IMR-90 (cell line): ENCODE measurements at regions not wholly inside any gene's neighbourhood (a gene's known extent, or its start where the extent isn't known, plus 50 kb on each side); places are given as distances from the start of the nearest gene placed in this dataset.
A peak's percentile ranks its signal among the peaks of the same experiment; 100 is the strongest.

Source experiments
- ATAC-seq: fragments of 200-7000 bp; cut with Tn5 transposase; 2 replicates; pipeline ENCODE4 v1.9.1; 2020; ENCODE audit warnings: low read depth, mild to moderate bottlenecking, moderate library complexity
- BruUV-seq: library from RNA; stranded (reverse); fragments of 400-500 nt; replicated peaks from 2 replicates; lab custom pipeline; 2021; lab: Mats Ljungman, UMichigan
- CTCF ChIA-PET: fragments of 300-600 bp; formaldehyde crosslinking; extraction: SDS; loops from one replicate; lab custom pipeline; 2021; ENCODE audit warnings: antibody characterized with exemption; lab: Yijun Ruan, JAX
- POLR2A ChIA-PET: fragments of 300-600 bp; sonication (Branson Sonifier 250); formaldehyde crosslinking; loops from one replicate; lab custom pipeline; 2022; ENCODE audit warnings: antibody characterized with exemption; ENCODE audit not compliant: unreplicated experiment; lab: Charles Lee
- DNase-seq: peaks from one replicate; pipeline ENCODE4 v3.0.0; 2013
- H2AFZ ChIP-seq: replicated peaks from 2 replicates; pipeline ENCODE3; 2013; ENCODE audit warnings: low read length, mild to moderate bottlenecking; ENCODE audit not compliant: poor library complexity
- H2AK5ac ChIP-seq: 2 replicates; pipeline ENCODE4 v1.6.1; 2013; ENCODE audit warnings: low read depth, low read length, inconsistent platforms
- H2AK9ac ChIP-seq: replicated peaks from 2 replicates; pipeline ENCODE3; 2013; ENCODE audit warnings: mild to moderate bottlenecking, low read depth, low read length, moderate library complexity; ENCODE audit not compliant: poor library complexity
- H2BK120ac ChIP-seq: 2 replicates; pipeline ENCODE4 v1.6.1; 2013; ENCODE audit warnings: low read depth, low read length, inconsistent platforms
- H2BK15ac ChIP-seq: 3 replicates; pipeline ENCODE4 v1.6.1; 2013; ENCODE audit warnings: low read depth, low read length, inconsistent platforms
- H2BK20ac ChIP-seq: 2 replicates; pipeline ENCODE4 v1.6.1; 2013; ENCODE audit warnings: low read depth, mild to moderate bottlenecking, inconsistent platforms, low read length, moderate library complexity
- H2BK5ac ChIP-seq: 2 replicates; pipeline ENCODE4 v1.6.1; 2013; ENCODE audit warnings: mild to moderate bottlenecking, low read depth, low read length, inconsistent platforms; ENCODE audit not compliant: poor library complexity, severe bottlenecking
- H3K14ac ChIP-seq: replicated peaks from 2 replicates; pipeline ENCODE4 v1.6.1; 2013; ENCODE audit warnings: low read depth, low read length, inconsistent platforms
- H3K18ac ChIP-seq: 2 replicates; pipeline ENCODE4 v1.6.1; 2013; ENCODE audit warnings: low read depth, low read length, control low read depth
- H3K23ac ChIP-seq: 2 replicates; pipeline ENCODE4 v1.6.1; 2013; ENCODE audit warnings: low read depth, low read length, inconsistent platforms
- H3K27ac ChIP-seq: 2 replicates; pipeline ENCODE4 v1.5.1; 2013; ENCODE audit warnings: mild to moderate bottlenecking, control low read depth, low read length; ENCODE audit not compliant: insufficient read depth
- H3K27me3 ChIP-seq: 2 replicates; pipeline ENCODE4 v1.6.1; 2013; ENCODE audit warnings: low read length; ENCODE audit not compliant: control insufficient read depth, insufficient read depth
- H3K36me3 ChIP-seq: 2 replicates; pipeline ENCODE4 v1.6.1; 2013; ENCODE audit warnings: low read length, mixed read lengths; ENCODE audit not compliant: control insufficient read depth, insufficient read depth
- H3K4ac ChIP-seq: 2 replicates; pipeline ENCODE4 v1.6.1; 2013; ENCODE audit warnings: low read depth, low read length, inconsistent platforms
- H3K4me1 ChIP-seq: 2 replicates; pipeline ENCODE4 v1.6.1; 2013; ENCODE audit warnings: low read length, mixed read lengths; ENCODE audit not compliant: control insufficient read depth, insufficient read depth
- H3K4me2 ChIP-seq: 2 replicates; pipeline ENCODE4 v1.6.1; 2013; ENCODE audit warnings: low read depth, mild to moderate bottlenecking, control low read depth, low read length, moderate library complexity
- H3K4me3 ChIP-seq: 2 replicates; pipeline ENCODE4 v1.5.1; 2013; ENCODE audit warnings: low read depth, mild to moderate bottlenecking, control low read depth, low read length, moderate library complexity; ENCODE audit not compliant: insufficient read depth
- H3K56ac ChIP-seq: 2 replicates; pipeline ENCODE4 v1.6.1; 2013; ENCODE audit warnings: low read length, inconsistent platforms; ENCODE audit not compliant: insufficient read depth; ENCODE audit errors: extremely low read depth
- H3K79me1 ChIP-seq, 2 experiments: 2 replicates each; pipeline ENCODE4 v1.6.1; 2013; ENCODE audit warnings: low read length in 2 of 2, inconsistent platforms in 1 of 2, low read depth in 1 of 2
- H3K9ac ChIP-seq: 2 replicates; pipeline ENCODE4 v1.6.1; 2013; ENCODE audit warnings: low read depth, low read length, control low read depth
- H3K9me1 ChIP-seq: 2 replicates; pipeline ENCODE4 v1.6.1; 2013; ENCODE audit warnings: low read length, inconsistent platforms; ENCODE audit not compliant: insufficient read depth
- H3K9me3 ChIP-seq: 2 replicates; pipeline ENCODE4 v1.6.1; 2013; ENCODE audit warnings: low read length; ENCODE audit not compliant: control insufficient read depth, insufficient read depth
- H4K20me1 ChIP-seq: 2 replicates; pipeline ENCODE4 v1.6.1; 2013; ENCODE audit warnings: low read length, inconsistent platforms; ENCODE audit not compliant: insufficient read depth
- H4K5ac ChIP-seq: 2 replicates; pipeline ENCODE4 v1.6.1; 2013; ENCODE audit warnings: mild to moderate bottlenecking, low read depth, low read length, control low read depth
- H4K8ac ChIP-seq, 2 experiments: 2 replicates each; pipeline ENCODE4 v1.6.1; 2013; ENCODE audit warnings: low read depth in 2 of 2, low read length in 2 of 2, control low read depth in 1 of 2, inconsistent platforms in 1 of 2
- H4K91ac ChIP-seq: 2 replicates; pipeline ENCODE4 v1.6.1; 2013; ENCODE audit warnings: low read depth, low read length, inconsistent platforms; ENCODE audit not compliant: insufficient read depth
- BHLHE40 ChIP-seq: fragments of 150-350 bp; IDR thresholded peaks from 2 replicates; pipeline ENCODE4 v1.6.1; 2016; ENCODE audit warnings: mild to moderate bottlenecking, low read depth, low read length
- FOS ChIP-seq: fragments of 150-350 bp; IDR thresholded peaks from 2 replicates; pipeline ENCODE4 v1.6.1; 2016; ENCODE audit warnings: low read depth, low read length
- MAFK ChIP-seq: IDR thresholded peaks from 2 replicates; pipeline ENCODE4 v1.6.1; 2012; ENCODE audit warnings: low read depth, low read length, improper control_type of control experiment
- MAZ ChIP-seq: IDR thresholded peaks from 2 replicates; pipeline ENCODE4 v1.6.1; 2012; ENCODE audit warnings: low read depth, mild to moderate bottlenecking, low read length, improper control_type of control experiment, moderate library complexity, borderline replicate concordance
- NFE2L2 ChIP-seq: fragments of 150-350 bp; IDR thresholded peaks from 2 replicates; pipeline ENCODE4 v1.6.1; 2016; ENCODE audit warnings: low read depth, mild to moderate bottlenecking, low read length
- RAD21 ChIP-seq: IDR thresholded peaks from 2 replicates; pipeline ENCODE4 v1.6.1; 2012; ENCODE audit warnings: low read length, improper control_type of control experiment
- RCOR1 ChIP-seq: IDR thresholded peaks from 2 replicates; pipeline ENCODE4 v1.6.1; 2012; ENCODE audit warnings: mild to moderate bottlenecking, low read length, improper control_type of control experiment; ENCODE audit not compliant: insufficient replicate concordance
- RFX5 ChIP-seq: IDR thresholded peaks from 2 replicates; pipeline ENCODE4 v1.8.0; 2012; ENCODE audit warnings: low read depth, mild to moderate bottlenecking, low read length, moderate library complexity
- WGBS, 2 experiments: methylation state at CpG; one replicate each; pipeline versions ENCODE4 v1.1.5 to v1.1.7; 2013; ENCODE audit warnings: missing lambda C conversion rate in 2 of 2; ENCODE audit not compliant: insufficient read length in 1 of 2; ENCODE audit errors: extremely low coverage in 2 of 2; 5-methylcytosine and 5-hydroxymethylcytosine counted together
- dilution Hi-C: fragments of 300-500 bp; cut with HindIII; formaldehyde crosslinking; loops from one replicate; pipeline ENCODE4 v1.14.3; 2018; ENCODE audit warnings: low sequenced_read_pairs; ENCODE audit not compliant: unreplicated experiment
- in situ Hi-C: fragments of 300-500 bp; cut with MboI; formaldehyde crosslinking; loops from 3 replicates; pipeline ENCODE4 v1.14.3; 2019; ENCODE audit warnings: low sequenced_read_pairs, inconsistent platforms, mixed read lengths
- intact Hi-C: fragments of 100-400 bp; cut with micrococcal nuclease; formaldehyde crosslinking; loops from 2 replicates; pipeline ENCODE4 v1.10.0; 2022
- TF ChIP-seq, protein P1 (sequence below): conservative IDR thresholded peaks from 2 replicates; pipeline ENCODE4 v1.5.1; 2012; ENCODE audit warnings: mild to moderate bottlenecking, low read depth, low read length, improper control_type of control experiment

DNA sequence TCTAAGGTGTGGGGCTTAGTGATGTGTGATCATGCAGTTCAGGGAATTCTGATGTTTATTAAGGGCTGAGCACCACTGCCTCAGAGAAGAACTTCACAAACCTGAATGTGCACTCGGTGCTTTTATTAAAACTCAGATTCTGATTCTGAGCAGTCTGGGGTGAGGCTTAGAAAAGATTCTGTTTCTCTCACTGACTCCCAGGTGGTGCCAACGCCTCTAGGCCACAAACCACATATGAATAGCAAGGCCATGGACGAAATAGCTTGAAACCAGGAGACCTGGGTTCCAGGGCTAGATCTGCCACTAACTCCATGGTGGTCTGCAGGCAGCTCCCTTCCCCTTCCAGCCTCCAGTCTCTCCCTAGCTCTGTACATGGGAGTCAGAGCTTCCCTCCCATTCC is 169.1 kb downstream of the HS3ST3B1 start:
- Histone ChIP-seq H3K36me3 (no peaks in the 10 kb centered on the region), H2BK15ac (peak overlapping the region; percentile 48; the same call in 2 of the 3 replicates), H3K56ac (no peak overlapping the region), H3K9me1 (peaks cover 17% of the 10 kb centered on the region), H4K20me1 (no peaks in the 10 kb centered on the region; the same call in 1 of the 2 replicates), H4K5ac (peak overlapping the region; percentile 74), H2AK9ac (no peak overlapping the region), H3K9me3 (peaks cover 2% of the 10 kb centered on the region; the same call in 1 of the 2 replicates), H2AFZ (no peak overlapping the region), H3K4me3 (no peak overlapping the region), H2AK5ac (peak overlapping the region; percentile 94), H4K91ac (peak overlapping the region; percentile 92), H3K27me3 (no peaks in the 10 kb centered on the region), H3K23ac (peak overlapping the region; percentile 68; the same call in 1 of the 2 replicates), H3K4me2 (no peak overlapping the region), H3K9ac (no peak overlapping the region), H2BK20ac (peak overlapping the region; percentile 89), H2BK120ac (peak overlapping the region; percentile 88), H3K4me1 (peaks cover 14% of the 10 kb centered on the region), H3K79me1 (peaks cover 0 to 3% of the 10 kb centered on the region in 2 experiments; a peak in 1 of 4 replicates), H3K18ac (peak overlapping the region; percentile 65), H3K14ac (peak overlapping the region; percentile 56), H3K4ac (peak overlapping the region; percentile 79), H4K8ac (peak overlapping the region; percentile 70 to 82; a peak in 3 of 4 replicates), H3K27ac (peak overlapping the region; percentile 81; the same call in 1 of the 2 replicates), H2BK5ac (no peak overlapping the region)
- no TSS peak for BruUV-seq
- no peak for DNase-seq
- ChIA-PET CTCF (interaction anchor here (0.6 kb wide), 1 partner anchor 686 kb away, joined by 4 read pairs; no protein-coding TSS in a partner anchor), POLR2A (no interaction called here)
- no peak for ATAC-seq
- TF ChIP-seq BHLHE40 (no peak), RCOR1 (no peak), RFX5 (no peak), NFE2L2 (no peak), FOS (no peak), RAD21 (no peak), MAFK (no peak), MAZ (no peak)
- TF ChIP-seq, protein P1, sequence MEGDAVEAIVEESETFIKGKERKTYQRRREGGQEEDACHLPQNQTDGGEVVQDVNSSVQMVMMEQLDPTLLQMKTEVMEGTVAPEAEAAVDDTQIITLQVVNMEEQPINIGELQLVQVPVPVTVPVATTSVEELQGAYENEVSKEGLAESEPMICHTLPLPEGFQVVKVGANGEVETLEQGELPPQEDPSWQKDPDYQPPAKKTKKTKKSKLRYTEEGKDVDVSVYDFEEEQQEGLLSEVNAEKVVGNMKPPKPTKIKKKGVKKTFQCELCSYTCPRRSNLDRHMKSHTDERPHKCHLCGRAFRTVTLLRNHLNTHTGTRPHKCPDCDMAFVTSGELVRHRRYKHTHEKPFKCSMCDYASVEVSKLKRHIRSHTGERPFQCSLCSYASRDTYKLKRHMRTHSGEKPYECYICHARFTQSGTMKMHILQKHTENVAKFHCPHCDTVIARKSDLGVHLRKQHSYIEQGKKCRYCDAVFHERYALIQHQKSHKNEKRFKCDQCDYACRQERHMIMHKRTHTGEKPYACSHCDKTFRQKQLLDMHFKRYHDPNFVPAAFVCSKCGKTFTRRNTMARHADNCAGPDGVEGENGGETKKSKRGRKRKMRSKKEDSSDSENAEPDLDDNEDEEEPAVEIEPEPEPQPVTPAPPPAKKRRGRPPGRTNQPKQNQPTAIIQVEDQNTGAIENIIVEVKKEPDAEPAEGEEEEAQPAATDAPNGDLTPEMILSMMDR, result no peak
- no CpG with 5 or more reads among the region's 3 CpGs for WGBS, 2 experiments
- intact Hi-C loops, result loop anchor here (2.0 to 10.0 kb wide), 4 partner anchors 163 to 1125 kb away; no protein-coding TSS in a partner anchor
- in situ Hi-C loops, result no loop called here
- dilution Hi-C loops, result no loop called here
